Astrocyte of the spinal cord (primary cell): ENCODE measurements at regions not wholly inside any gene's neighbourhood (a gene's known extent, or its start where the extent isn't known, plus 50 kb on each side); places are given as distances from the start of the nearest gene placed in this dataset.

Source experiments
- DNase-seq: peaks from one replicate; pipeline ENCODE4 v3.0.0; 2011; ENCODE audit warnings: low read depth, low spot score
- H3K4me3 ChIP-seq: 2 replicates; pipeline ENCODE4 v1.5.1; 2011; ENCODE audit warnings: low read depth, mild to moderate bottlenecking, low read length, moderate library complexity
- CTCF ChIP-seq: IDR thresholded peaks from 2 replicates; pipeline ENCODE4 v1.5.1; 2012; ENCODE audit warnings: low read depth, mild to moderate bottlenecking, low read length, inconsistent platforms
- in situ Hi-C: cut with HindIII; loops from 2 replicates; pipeline ENCODE4 v1.10.0; 2017; ENCODE audit warnings: low sequenced_read_pairs

- TF ChIP-seq CTCF, result no peak
- no peak overlapping the region for H3K4me3 ChIP-seq
- in situ Hi-C loops, result no loop called here
- no peak for DNase-seq
Observed at GRCh38 chr5:66343370-66344071, 199.4 kb downstream of the SREK1 start.

- H3K4me3 ChIP-seq, result no peak overlapping the region
- DNase-seq, result no peak
- no peak for TF ChIP-seq CTCF
- in situ Hi-C loops, result no loop called here
Observed at GRCh38 chr5:66344544-66344943, 200.4 kb downstream of the SREK1 start.

- in situ Hi-C loops, result no loop called here
- no peak overlapping the region for H3K4me3 ChIP-seq
- DNase-seq, result no peak
- TF ChIP-seq CTCF, result no peak
Observed at GRCh38 chr5:66345281-66345680, 201.2 kb downstream of the SREK1 start.

GRCh38 chr5:66346869-66347268 is 202.8 kb downstream of the SREK1 start:
- no peak overlapping the region for H3K4me3 ChIP-seq
- in situ Hi-C loops, result no loop called here
- TF ChIP-seq CTCF, result no peak
- no peak for DNase-seq

GRCh38 chr5:66348387-66349125 is 204.5 kb downstream of the SREK1 start:
- DNase-seq, result no peak
- in situ Hi-C loops, result no loop called here
- TF ChIP-seq CTCF, result no peak
- no peak overlapping the region for H3K4me3 ChIP-seq

GRCh38 chr5:66351813-66352212 is 207.7 kb downstream of the SREK1 start:
- in situ Hi-C loops, result no loop called here
- no peak for TF ChIP-seq CTCF
- DNase-seq, result no peak
- no peak overlapping the region for H3K4me3 ChIP-seq
